Heart right ventricle (tissue), 16 donors: ENCODE measurements at regions not wholly inside any gene's neighbourhood (a gene's known extent, or its start where the extent isn't known, plus 50 kb on each side); places are given as distances from the start of the nearest gene placed in this dataset.
"Not testable (repeated sequence)": the region's sequence is repeated elsewhere in the genome, so short reads cannot be mapped to it uniquely, and the experiment has no call there.

Source experiments
- ATAC-seq, 8 donors: fragments of 200-7000 bp; cut with Tn5 transposase; one replicate each; pipeline ENCODE4 v1.9.1; 2020; ENCODE audit warnings: mild to moderate bottlenecking in 8 of 8, moderate library complexity in 8 of 8, moderate number of reproducible peaks in 1 of 8
- DNase-seq, 2 donors: peaks; one replicate each; pipeline ENCODE4 v3.0.0-alpha.2; 2020
- H3K27ac ChIP-seq, 10 donors: fragments of 200-600 bp; sonication (generic) in 2 of 10; one replicate each; pipeline versions ENCODE4 v1.5.0 to v1.8.0; 2020 to 2022; ENCODE audit warnings: mild to moderate bottlenecking in 3 of 10
- H3K27me3 ChIP-seq, 7 donors: fragments of 200-600 bp; one replicate each; pipeline ENCODE4 v1.8.0; 2021 to 2022; ENCODE audit warnings: mild to moderate bottlenecking in 2 of 7
- H3K36me3 ChIP-seq, 9 donors: fragments of 200-600 bp; sonication (generic) in 1 of 9; one replicate each; pipeline versions ENCODE4 v1.5.0 to v1.8.0; 2020 to 2022; ENCODE audit warnings: mild to moderate bottlenecking in 2 of 9
- H3K4me1 ChIP-seq, 9 donors: fragments of 200-600 bp; sonication (generic) in 1 of 9; one replicate each; pipeline versions ENCODE4 v1.5.0 to v1.8.0; 2020 to 2022; ENCODE audit warnings: mild to moderate bottlenecking in 4 of 9
- H3K4me3 ChIP-seq, 10 donors: fragments of 200-600 bp; sonication (generic) in 2 of 10; one replicate each; pipeline versions ENCODE4 v1.5.0 to v1.8.0; 2020 to 2022; ENCODE audit warnings: mild to moderate bottlenecking in 7 of 10, moderate library complexity in 2 of 10
- H3K9me3 ChIP-seq, 11 donors: fragments of 200-600 bp in 10 of 11; sonication (generic) in 2 of 11; one replicate each; pipeline versions ENCODE4 v1.5.0 to v1.8.0; 2013 to 2022; ENCODE audit warnings: mild to moderate bottlenecking in 2 of 11, control low read depth in 1 of 11, moderate library complexity in 1 of 11
- CTCF ChIP-seq, 9 donors: fragments of 200-600 bp; sonication (generic) in 2 of 9; IDR thresholded peaks; one replicate each; pipeline versions ENCODE4 v1.5.0 to v1.8.0; 2021 to 2022; ENCODE audit warnings: antibody characterized with exemption in 9 of 9, mild to moderate bottlenecking in 5 of 9, moderate library complexity in 1 of 9
- WGBS, 2 donors: extraction: QIAGEN DNeasy Blood & Tissue Kit; methylation state at CpG; one replicate each; pipeline ENCODE4 v1.1.7; 2013; ENCODE audit warnings: inconsistent platforms in 1 of 2; 5-methylcytosine and 5-hydroxymethylcytosine counted together
- intact Hi-C, 10 donors: fragments of 100-400 bp; cut with DNase I; formaldehyde crosslinking; loops; one replicate each; pipeline versions ENCODE4 v1.11.1 to v1.14.2; 2022
- donor health status: Arrhythmogenic right ventricular cardiomyopathy.
- donor health status: ischemic (EF 13 %, LVEDD 7.1; RV severe dilation, severe dysfunction).
- donor health status: healthy with polysubstance abuse.
- donor health status: DM: no; HTN: yes; CAD: no.
- donor health status: DM: no; HTN: no; CAD: no.
- donor health status: ischemic (EF 25% LVEDD 6.9; RV normal size, moderate dysfunction).
- donor health status: ischemic (EF 25% LVEDD 5.7; RV mildly dilated, moderate dysfunction).
- donor health status: healthy.
- donor health status: DM: yes; HTN: yes; CAD: no.
- donor health status: Ischemic cardiomyopathy.
- donor health status: ischemic (EF 35%, LVEDD 5.7; RV mildly dilated, moderate dysfunction).
- donor health status: nonischemic (EF 11% LVEDD 7.7; RV severe dilation, severe dysfunction).
- donor health status: DM: yes; HTN: yes; CAD: no.
- donor health status: PGD.
- donor health status: ischemic (EF 29% LVEDD 5.4; RV normal size, mild dysfunction).
- donor health status: nonischemic (EF 23%, LVEDD 6.1; RV moderate dilation, normal function).

GRCh38 chr16:51982715-51983680, 563.9 kb downstream of the TOX3 start:
- H3K36me3 ChIP-seq = no peaks in the 10 kb centered on the region
- 38 to 39% methylated on average over 11 of the region's 11 CpGs for whole genome bisulfite sequencing, 2 donors
- H3K9me3 ChIP-seq = peaks cover 0 to 4% (median 0%) of the 10 kb centered on the region in 11 donors
- H3K27ac ChIP-seq = no peak overlapping the region
- no peak overlapping the region for H3K4me3 ChIP-seq
- DNase-seq = peak in 1 of 2 donors; percentile 35
- peaks cover 0 to 16% (median 3%) of the 10 kb centered on the region in 7 donors for H3K27me3 ChIP-seq
- H3K4me1 ChIP-seq = no peaks in the 10 kb centered on the region
- peak in 2 of 8 donors; percentile 37 to 64 for ATAC-seq
- intact Hi-C loops = loop anchor here in 6 of 10 donors (5.0 to 10.0 kb wide), 2 partner anchors 166 to 168 kb away; no protein-coding TSS in a partner anchor
- peak; percentile 49 to 77 (median 69) for TF ChIP-seq CTCF (IDR thresholded peaks at IDR 0.05)

- no peak overlapping the region for H3K27ac ChIP-seq
- no peaks in the 10 kb centered on the region for H3K9me3 ChIP-seq
- no peak for DNase-seq
- H3K4me1 ChIP-seq = no peaks in the 10 kb centered on the region
- intact Hi-C loops = loop anchor here in 6 of 10 donors (5.0 to 10.0 kb wide), 2 partner anchors 164 to 167 kb away; no protein-coding TSS in a partner anchor
- H3K36me3 ChIP-seq = no peaks in the 10 kb centered on the region
- 65 to 72% methylated on average over 3 of the region's 3 CpGs for WGBS, 2 donors
- H3K4me3 ChIP-seq = no peak overlapping the region
- TF ChIP-seq CTCF (IDR thresholded peaks at IDR 0.05) = no peak
- peaks cover 0 to 16% (median 3%) of the 10 kb centered on the region in 7 donors for H3K27me3 ChIP-seq
- no peak for ATAC-seq
Observed at GRCh38 chr16:51981725-51982124, 565.2 kb downstream of the TOX3 start.

GRCh38 chr16:51977506-51977905, 569.4 kb downstream of the TOX3 start:
- ATAC-seq = not testable (repeated sequence)

GRCh38 chr16:51971184-51971583, 575.8 kb downstream of the TOX3 start:
- Histone ChIP-seq H3K9me3 (no peaks in the 10 kb centered on the region), H3K27ac (no peak overlapping the region), H3K36me3 (no peaks in the 10 kb centered on the region), H3K27me3 (peaks cover 0 to 4% (median 0%) of the 10 kb centered on the region in 7 donors), H3K4me1 (no peaks in the 10 kb centered on the region), H3K4me3 (no peak overlapping the region)
- intact Hi-C loops = loop anchor here in 1 of 10 donors (10.0 kb wide), 1 partner anchor 156 kb away; no protein-coding TSS in a partner anchor
- DNase-seq (no peak), ATAC-seq (no peak)
- WGBS, 2 donors = 33 to 39% methylated on average over 4 of the region's 4 CpGs
- peak in 1 of 9 donors; percentile 10 for TF ChIP-seq CTCF (IDR thresholded peaks at IDR 0.05)

More at GRCh38 chr16:51977506-51977905, 569.4 kb downstream of the TOX3 start:
- not testable (repeated sequence) for DNase-seq, H3K4me3 ChIP-seq, H3K27ac ChIP-seq, H3K27me3 ChIP-seq, H3K36me3 ChIP-seq, H3K9me3 ChIP-seq, H3K4me1 ChIP-seq
- WGBS, 2 donors = 95 to 96% methylated on average over 2 of the region's 2 CpGs
- intact Hi-C loops = loop anchor here in 1 of 10 donors (10.0 kb wide), 1 partner anchor 163 kb away; no protein-coding TSS in a partner anchor
